ENCODE measurements at regions not wholly inside any gene's neighbourhood (a gene's known extent, or its start where the extent isn't known, plus 50 kb on each side); places are given as distances from the start of the nearest gene placed in this dataset.

- intact Hi-C loops (cut with micrococcal nuclease) (no loop called here), dilution Hi-C loops (cut with MboI; ENCODE audit: extremely low pct_ligation_motif_present, low sequenced_read_pairs) (no loop called here)
- Histone ChIP-seq H3K4me1 (ENCODE audit: control insufficient read depth, extremely low read depth, insufficient read depth, low read length) (no peaks in the 10 kb centered on the region), H3K79me2 (ENCODE audit: control insufficient read depth, insufficient read depth, low read length) (no peaks in the 10 kb centered on the region), H3K9ac (replicated peaks; ENCODE audit: extremely low read depth, insufficient read depth, low read length) (no peak overlapping the region), H3K27me3 (ENCODE audit: control insufficient read depth in 2 of 2, insufficient read depth in 2 of 2, low read length in 2 of 2) (no peaks in the 10 kb centered on the region), H3K4me3 (replicated peaks in 1 of 3; ENCODE audit: insufficient read depth in 1 of 3, low read depth in 1 of 3, low read length in 3 of 3) (no peak overlapping the region), H4K20me1 (replicated peaks; ENCODE audit: control insufficient read depth, extremely low read depth, insufficient read depth, low read length) (no peaks in the 10 kb centered on the region), H3K4me2 (ENCODE audit: insufficient read depth, low read length) (no peak overlapping the region), H3K9me3 (replicated peaks; ENCODE audit: control insufficient read depth, insufficient read depth, low read length) (peaks cover 2% of the 10 kb centered on the region), H3K36me3 (ENCODE audit: control insufficient read depth in 2 of 2, extremely low read depth in 1 of 2, insufficient read depth in 2 of 2, low read length in 2 of 2) (no peaks in the 10 kb centered on the region), H3K27ac (ENCODE audit: insufficient read depth, low read depth, low read length) (no peak overlapping the region), H2AFZ (ENCODE audit: low read depth, low read length) (no peak overlapping the region), H3K9me1 (replicated peaks; ENCODE audit: control insufficient read depth, extremely low read depth, insufficient read depth, low read length) (no peaks in the 10 kb centered on the region)
- ChIA-PET CTCF (no interaction called here), POLR2A (no interaction called here)
- FAIRE-seq (no peak), DNase-seq (ENCODE audit: low read depth, low spot score) (no peak)
- TF ChIP-seq FOS (IDR thresholded peaks at IDR 0.05; ENCODE audit: borderline replicate concordance, insufficient read depth, low read length) (no peak), MAX (IDR thresholded peaks at IDR 0.05; ENCODE audit: insufficient read depth, insufficient read length) (no peak), EZH2 (IDR thresholded peaks at IDR 0.05; ENCODE audit: borderline replicate concordance, low read depth, low read length, severe bottlenecking) (no peak), POLR2AphosphoS5 (IDR thresholded peaks at IDR 0.05; ENCODE audit: insufficient read depth, low read depth, low read length) (no peak), MYC (IDR thresholded peaks at IDR 0.05; ENCODE audit: low read depth, low read length) (no peak), POLR2A (IDR thresholded peaks at IDR 0.05; ENCODE audit: low read depth, low read length) (no peak), CTCF (IDR thresholded peaks at IDR 0.05; ENCODE audit: extremely low read depth in 1 of 2, insufficient read depth in 1 of 2, low read depth in 1 of 2, low read length in 2 of 2) (no peak)
- BruUV-seq (replicated peaks), result no TSS peak
These were observed 147.6 kb upstream of the HS3ST3A1 start for GRCh38 chr17:13749166-13749890.

All from endothelial cell of umbilical vein (primary cell).